ENCODE measurements at regions not wholly inside any gene's neighbourhood (a gene's known extent, or its start where the extent isn't known, plus 50 kb on each side); places are given as distances from the start of the nearest gene placed in this dataset.
"Not testable (repeated sequence)": the region's sequence is repeated elsewhere in the genome, so short reads cannot be mapped to it uniquely, and the experiment has no call there.

DNA sequence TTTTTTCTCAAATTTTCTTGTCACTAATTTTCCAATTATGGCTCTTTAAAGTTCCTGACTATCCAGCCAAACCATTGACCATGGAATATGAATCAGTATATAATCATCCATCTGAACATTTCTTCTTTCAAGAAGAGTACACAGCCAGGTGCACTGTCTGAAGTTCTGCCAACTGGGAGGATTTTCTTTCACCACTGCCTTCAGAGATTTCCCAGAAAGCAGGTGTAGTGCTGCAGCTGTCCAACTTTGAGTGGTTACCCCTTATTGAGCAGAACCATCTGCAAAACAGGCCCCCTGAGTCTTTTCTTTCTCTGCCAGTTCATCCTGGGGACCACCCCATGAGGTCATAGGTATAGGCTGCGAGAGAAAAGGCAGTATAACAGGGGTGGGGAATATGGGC, 1213.2 kb downstream of the RAPGEF2 start:
- no peak for DNase-seq (ENCODE audit: low read depth in 2 of 2)

DNA sequence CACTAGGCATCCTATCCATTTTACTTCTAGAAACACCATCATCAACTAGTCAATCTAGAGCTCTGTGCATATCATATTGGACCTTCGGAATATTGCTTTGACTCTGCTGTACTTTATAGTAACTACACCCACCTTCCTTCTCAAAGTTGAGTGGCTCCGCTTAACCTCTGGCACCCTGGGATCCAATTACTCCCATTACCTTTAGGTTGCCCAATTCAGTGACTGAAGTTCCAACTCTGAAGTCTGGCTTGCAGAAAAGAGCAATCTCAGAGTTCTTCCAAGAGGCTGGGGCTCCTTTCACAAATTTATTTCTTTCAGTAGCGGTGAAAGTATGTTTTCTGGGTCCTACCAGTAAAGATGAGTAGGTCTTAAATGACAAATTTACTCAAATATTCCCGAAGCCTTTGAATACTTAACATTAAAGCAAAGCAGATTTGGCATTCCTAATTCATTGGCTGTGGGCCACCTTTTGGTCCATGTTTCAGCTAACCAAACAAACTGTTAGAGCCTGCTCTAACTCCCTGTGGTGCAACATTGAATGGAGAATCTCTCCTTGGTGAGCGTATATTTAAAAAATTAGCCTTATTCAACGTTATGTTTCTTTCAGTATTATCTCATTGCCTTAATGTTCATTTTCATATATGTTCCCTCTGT, 1215.8 kb downstream of the RAPGEF2 start:
- DNase-seq (ENCODE audit: low read depth in 2 of 2) = no peak

DNA sequence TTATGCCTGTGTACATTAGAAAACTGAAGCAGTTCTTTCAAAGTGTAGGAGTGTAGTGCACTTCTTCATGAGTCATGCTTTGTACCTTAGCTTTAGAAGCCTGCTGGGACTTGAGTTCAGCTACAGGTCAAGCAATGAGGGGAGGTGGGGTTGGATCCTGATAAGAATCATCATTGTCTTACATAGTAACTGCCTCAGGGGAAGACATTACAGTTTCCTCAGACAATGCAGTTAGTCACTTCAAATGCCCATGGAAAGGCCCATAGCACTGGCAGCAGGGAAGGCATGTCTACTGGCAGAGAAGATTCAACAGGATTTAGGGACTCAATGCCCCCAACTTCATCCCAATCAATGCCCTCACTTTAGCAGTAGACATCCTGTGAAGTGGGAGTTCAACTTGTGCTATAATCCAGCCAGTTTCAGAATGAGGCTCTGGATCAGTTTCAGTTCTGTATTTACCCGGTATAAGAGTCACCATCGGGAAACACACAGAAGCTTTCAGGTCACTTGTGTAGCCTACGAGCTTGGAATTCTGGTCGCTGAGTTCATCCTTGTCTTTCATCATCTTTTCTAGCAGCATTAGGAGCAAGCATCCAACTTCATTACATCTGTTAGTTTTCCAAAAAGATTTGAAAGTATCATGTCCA, 1216.5 kb downstream of the RAPGEF2 start:
- no peak for DNase-seq (ENCODE audit: low read depth in 2 of 2)

DNA sequence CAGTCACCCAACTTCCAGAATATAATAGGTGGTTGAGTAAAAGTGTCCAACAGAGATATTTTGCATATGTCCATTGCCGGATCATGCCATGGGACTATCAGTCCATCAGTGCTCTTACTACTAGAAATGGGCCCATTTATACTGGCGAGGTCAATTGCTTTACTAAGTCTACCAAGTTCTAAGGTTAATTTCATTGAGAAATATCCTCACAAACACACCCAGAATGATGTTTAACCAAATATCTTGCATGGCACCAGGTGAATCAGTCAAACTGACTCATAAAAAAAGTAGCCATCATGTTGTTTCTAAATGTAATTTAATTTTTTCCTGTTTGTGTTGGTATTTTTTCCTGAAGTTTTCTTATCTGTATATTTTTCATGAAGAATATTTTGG, 1217.0 kb downstream of the RAPGEF2 start:
- no peak for DNase-seq (ENCODE audit: low read depth in 2 of 2)

DNA sequence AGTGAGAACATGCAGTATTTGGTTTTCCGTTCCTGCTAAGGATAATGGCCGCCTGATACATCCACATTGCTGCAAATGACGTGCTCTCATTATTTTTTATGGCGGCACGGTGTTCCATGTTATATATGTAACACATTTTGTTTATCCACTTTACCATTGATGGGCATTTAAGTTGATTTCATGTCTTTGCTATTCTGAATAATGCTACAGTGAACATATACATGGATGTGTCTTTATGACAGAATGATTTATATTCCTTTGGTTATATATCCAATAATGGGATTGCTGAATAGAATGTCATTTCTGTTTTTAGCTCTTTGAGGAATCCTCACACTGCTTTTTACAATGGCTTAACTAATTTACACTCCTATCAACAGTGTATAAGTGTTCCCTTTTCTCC, 1223.2 kb downstream of the RAPGEF2 start:
- no peak for DNase-seq (ENCODE audit: low read depth in 2 of 2)

DNA sequence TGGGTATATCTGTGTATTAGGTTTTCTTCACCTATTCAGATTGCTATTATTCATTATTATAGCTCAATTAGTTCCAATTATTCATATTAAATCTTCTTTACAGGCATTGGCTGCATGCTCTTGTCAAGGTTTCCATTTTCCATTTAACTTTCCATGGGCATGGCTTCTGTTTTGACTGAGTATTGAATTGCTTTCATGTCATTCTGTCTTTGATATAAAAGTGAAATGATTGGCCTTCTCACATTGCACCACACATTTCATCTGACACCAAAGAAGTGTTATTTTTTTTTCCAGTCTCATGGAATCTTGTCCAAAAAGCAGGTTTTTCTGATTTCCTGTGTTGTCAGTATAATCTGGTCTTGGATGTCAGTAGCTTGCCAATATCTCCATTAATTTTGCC, 1244.3 kb downstream of the RAPGEF2 start:
- no peak for DNase-seq (ENCODE audit: low read depth in 2 of 2)

DNA sequence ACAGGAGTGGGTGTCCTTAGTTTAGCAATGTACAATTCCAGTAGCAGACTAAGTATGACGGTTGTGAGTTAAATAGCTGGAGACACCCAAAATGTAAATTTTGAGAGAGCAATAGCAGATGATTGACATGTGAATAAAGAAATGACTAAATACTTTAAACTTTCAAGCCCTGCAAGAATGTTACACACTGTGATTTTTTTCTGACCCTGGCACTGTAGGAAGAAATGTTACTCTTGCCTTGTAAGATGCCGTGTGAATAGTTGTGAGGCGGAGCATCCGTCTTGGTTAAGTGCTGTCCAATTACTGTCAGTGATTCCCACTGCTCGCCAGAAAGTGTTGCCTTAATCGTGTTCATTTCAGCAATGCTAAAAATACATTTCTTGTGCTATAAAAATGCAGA, 1248.1 kb downstream of the RAPGEF2 start:
- DNase-seq (ENCODE audit: low read depth in 2 of 2) = no peak

DNA sequence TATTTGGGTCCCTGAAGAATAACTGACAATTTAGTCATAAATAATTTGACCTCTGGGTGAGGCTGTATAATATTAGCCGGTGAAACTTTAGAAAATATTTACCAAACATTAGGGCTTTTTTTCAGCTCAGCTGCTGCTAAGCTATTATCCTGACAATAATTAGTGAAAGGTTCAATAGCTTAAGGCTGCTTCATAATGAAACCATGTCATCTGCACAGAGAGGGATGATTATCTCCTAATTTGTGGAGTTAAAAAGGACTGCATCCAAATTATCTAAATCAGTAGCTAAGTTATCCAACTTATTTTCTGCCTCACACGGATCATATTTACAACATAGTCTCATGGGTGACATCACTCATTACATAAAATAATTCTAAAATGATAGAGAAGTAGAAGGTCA, 1249.8 kb downstream of the RAPGEF2 start:
- no peak for DNase-seq (ENCODE audit: low read depth in 2 of 2)

DNA sequence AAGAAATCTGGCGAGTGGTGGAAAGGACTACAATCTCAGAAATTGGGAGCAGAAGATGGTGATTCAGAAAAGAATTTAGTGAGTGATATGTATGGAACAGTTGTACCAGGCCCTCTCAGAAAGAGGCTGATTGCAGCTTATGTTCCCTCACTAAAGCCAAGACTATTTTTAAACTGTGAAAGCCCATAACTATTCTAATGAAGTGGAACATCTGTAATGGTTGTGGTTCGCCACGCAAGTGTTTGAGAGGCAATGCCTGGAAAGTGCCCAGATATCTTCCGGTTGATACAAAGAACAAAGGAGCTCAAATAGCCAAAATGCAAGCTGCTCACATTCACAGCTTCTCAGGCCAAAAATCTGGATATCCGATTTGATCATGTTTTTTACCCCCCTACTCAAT, 1250.7 kb downstream of the RAPGEF2 start:
- DNase-seq (ENCODE audit: low read depth in 2 of 2) = no peak

DNA sequence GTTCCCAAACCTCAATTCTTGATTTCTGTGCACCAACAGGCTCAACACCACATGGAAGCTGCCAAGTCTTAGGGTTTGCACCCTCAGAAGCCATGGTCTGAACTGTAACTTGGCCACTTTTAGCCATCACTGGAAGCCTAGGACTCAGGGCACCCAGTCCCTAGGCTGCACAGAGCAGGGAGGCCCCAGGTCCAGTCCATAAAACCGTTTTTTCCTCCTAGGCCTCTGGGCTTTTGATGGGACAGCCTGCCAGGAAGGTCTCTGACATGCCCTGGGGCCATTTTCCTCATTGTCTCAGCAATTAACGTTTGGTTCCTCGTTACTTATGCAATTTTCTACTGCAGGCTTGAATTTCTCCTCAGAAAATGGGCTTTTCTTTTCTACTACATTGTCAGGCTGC, 1259.6 kb downstream of the RAPGEF2 start:
- DNase-seq (ENCODE audit: low read depth in 2 of 2) = no peak

DNA sequence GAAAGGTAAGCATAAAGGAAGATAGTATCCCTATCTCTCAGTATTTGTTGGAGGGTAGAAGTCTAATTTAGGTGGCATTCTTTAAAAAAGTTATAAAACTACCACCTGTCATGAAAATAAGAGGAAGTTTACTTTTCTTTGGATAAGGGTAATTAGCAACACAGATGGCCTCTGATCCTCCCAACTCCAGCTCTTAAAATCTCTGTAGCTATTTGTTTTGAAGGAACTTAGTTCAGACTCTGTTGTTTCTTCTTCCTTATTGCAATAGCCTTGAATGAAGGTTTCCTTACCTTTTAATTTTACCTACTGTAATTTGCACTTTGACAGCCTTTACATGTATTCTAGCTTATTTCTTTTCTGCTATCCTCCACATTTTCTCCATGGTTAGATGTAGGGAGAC, 1261.3 kb downstream of the RAPGEF2 start:
- no peak for DNase-seq (ENCODE audit: low read depth in 2 of 2)

DNA sequence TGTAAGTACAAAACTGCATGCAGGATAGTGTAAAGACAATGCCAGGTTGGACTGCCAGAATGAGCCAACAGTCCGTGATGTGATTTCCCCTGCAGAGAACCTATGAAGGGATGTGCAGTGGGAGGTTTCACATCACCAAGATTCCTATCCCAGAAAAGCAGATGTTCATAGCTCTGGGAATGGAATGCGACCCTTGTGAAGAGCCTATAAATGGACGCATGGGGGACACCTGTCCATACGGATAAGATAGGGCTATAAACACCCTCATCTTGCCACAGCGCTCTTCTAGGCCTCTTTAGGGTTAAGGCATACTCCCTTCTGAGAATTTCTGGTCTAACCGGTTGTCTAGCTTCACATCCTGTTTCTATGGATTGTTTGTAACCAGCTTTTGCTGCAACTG, 1261.8 kb downstream of the RAPGEF2 start:
- DNase-seq (ENCODE audit: low read depth in 2 of 2) = not testable (repeated sequence)

DNA sequence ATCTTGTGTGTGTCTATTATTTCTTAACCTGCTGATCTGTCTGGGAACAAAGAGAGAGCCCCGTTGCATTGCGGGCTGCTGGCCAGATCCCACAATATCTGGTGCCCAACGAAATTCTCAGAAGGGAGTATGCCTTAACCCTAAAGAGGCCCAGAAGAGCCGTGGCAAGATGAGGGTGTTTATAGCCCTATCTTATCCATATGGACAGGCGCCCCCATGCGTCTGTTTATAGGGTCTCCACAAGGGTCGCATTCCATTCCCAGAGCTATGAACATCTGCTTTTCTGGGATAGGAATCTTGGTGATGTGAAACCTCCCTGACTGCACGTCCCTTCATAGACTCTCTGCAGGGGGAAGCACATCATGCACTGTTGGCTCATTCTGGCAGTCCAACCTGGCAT, 1262.5 kb downstream of the RAPGEF2 start:
- DNase-seq (ENCODE audit: low read depth in 2 of 2) = not testable (repeated sequence)

DNA sequence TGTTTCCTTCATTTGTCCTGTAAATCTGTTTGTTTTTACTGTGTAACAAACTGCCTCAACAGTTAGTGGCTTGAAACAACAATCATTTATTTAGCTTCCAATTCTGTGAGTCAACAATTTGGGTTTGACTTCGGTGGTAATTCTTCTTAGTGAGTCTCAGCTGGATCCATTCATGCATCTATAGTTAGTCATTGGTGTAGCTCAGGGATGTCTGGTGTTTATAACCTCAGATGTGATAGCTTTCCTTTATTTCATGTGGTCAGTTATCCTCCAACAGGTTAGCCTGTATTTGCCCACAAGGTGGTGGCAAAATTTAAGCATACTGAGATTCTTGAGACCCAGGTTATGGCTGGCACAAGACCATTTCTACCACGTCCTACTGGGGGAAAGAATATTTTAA, 1267.2 kb downstream of the RAPGEF2 start:
- DNase-seq (ENCODE audit: low read depth in 2 of 2) = no peak

DNA sequence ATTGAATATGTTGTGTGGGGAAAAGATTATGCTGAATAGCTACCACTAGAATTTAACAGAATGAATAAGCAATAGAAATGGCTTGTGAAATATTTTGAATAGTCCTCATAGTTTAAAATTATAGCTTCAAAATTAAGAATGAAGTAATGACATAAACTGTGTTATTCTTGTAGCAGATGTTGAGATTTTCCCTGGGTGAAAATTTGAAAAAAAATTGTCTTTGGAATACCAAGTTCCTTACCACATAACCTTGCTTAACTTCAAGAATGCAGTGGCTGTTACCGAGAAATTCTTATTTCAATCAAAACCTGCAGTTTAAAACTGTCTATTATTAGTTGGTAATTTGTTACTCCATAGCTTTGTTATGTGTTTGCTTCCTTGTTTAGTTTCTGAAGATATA, 1268.6 kb downstream of the RAPGEF2 start:
- DNase-seq (ENCODE audit: low read depth in 2 of 2) = no peak

DNA sequence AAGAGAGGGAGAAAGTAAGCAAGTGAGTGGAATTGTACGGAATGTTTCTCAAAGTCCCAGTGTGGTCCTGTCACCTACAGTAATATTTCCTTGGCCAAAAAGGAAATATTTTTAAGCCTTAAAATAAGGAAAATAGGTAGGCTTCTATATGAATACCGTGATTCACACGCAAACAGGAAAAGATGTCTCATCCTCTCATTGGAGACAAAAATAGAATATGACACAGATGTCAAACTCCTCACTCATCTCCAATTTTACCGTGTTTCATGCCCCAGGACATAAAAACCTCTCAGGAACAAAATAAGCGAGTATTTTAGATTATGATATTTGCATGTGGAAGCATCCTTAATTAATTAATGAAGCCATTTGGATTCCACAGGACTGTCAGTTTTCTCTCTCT, 1269.5 kb downstream of the RAPGEF2 start:
- DNase-seq (ENCODE audit: low read depth in 2 of 2) = peak; percentile 25 to 47

DNA sequence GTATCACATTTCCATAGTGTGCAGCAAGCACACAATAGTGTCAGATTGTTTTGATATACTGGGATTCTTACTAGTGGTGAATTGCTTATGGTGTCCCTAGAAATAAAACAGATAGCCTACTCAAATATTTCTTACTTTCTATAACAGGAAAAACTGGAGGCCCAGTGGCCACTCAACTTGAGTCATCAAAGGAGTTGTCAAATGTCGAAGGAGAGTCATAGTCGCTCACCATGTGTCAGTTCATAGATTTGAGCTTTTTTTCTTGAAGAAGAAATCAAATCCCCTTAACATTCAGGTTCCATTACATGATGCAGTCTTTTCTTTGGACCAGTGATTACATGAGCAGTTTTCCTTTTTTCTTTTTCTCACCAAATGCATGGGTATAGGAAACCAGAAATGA, 1271.0 kb downstream of the RAPGEF2 start:
- DNase-seq (ENCODE audit: low read depth in 2 of 2) = no peak

DNA sequence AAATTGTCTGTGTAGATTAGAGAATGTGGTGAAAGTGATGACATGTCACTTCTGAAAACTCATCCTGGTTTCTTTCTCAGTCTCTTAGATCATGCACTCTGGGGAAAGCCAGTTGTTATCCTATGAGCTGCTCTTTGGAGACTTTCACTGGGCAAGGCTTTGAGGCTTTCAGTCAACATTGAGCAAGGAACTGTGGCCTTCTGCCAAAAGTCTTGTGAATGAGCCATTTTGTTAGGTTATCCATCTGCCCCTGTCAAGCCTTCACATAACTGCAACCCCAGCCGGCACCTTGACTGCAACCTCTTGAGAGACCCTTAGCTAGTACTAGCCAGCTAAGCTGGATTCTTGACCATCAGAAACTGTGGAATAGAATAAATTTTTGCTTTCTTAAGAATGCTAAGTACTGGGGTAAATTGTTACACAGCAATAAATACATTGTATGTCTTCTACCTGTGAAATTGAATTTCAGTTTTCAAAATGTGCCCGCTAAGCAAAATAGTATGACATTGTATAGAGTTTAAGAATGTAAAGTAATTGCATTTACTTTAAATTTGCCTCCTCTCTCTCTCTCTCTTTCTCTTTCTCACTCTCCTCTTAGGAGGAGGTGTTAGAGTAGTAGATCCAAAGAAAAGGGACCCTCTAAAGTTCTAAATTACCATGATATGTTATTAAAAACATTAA, 1273.0 kb downstream of the RAPGEF2 start:
- DNase-seq (ENCODE audit: low read depth in 2 of 2) = no peak

DNA sequence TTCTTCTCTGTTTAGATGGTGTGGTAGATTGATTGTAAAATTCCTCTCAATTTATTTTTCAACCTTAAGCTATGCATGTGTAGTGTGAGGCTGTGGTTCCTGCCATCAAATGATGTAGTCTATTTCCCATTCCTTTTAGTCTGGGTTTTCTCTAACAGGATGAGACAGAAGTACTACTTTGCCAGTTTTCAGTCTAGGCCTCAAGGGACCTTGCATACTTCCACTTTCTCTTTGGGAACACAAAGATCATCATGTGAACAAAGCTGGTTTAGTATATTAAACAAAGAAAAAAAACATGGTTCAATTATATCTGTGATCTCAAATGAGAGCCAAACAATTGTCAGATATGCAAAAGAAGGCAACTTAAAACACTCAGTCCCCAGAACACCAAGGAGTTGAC, 1284.0 kb downstream of the RAPGEF2 start:
- DNase-seq (ENCODE audit: low read depth in 2 of 2) = no peak

DNA sequence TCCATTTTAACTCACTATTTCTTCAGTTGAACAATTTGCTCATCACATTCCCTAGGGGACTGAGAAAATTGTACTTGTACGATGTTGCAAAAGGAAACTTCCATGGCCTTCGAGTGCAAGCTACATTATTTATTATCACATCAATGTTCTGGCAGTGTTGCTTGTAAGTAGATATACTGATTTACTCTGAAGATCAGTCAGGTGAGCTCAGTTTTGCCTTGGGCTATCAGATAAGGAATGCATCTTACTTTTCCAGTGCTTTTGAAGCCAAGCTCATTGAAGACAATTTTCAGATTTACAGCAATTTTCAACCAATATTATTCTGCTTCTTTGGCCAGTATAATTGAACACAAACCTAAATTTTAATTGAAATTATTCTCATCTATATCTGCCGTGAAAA, 1296.9 kb downstream of the RAPGEF2 start:
- DNase-seq (ENCODE audit: low read depth in 2 of 2) = no peak

DNA sequence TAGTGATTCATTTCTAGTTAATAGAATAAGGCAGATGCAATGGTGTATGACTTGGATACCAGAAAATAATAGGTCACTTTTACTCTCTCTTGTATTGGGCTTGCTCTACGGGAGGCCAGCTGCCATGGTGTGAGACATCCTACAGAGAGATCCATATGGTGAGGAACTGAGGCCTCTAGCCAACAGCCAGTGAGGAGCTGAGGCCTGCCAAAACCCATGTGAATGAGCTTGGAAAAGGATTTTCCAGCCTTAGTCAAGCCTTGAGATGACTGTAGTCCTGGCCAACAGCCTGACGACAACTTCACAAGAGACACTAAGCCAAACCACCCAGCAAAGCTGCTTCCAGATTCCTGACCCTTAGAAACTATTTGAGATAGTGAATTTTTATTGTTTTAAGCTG, 1300.2 kb downstream of the RAPGEF2 start:
- DNase-seq (ENCODE audit: low read depth in 2 of 2) = no peak

DNA sequence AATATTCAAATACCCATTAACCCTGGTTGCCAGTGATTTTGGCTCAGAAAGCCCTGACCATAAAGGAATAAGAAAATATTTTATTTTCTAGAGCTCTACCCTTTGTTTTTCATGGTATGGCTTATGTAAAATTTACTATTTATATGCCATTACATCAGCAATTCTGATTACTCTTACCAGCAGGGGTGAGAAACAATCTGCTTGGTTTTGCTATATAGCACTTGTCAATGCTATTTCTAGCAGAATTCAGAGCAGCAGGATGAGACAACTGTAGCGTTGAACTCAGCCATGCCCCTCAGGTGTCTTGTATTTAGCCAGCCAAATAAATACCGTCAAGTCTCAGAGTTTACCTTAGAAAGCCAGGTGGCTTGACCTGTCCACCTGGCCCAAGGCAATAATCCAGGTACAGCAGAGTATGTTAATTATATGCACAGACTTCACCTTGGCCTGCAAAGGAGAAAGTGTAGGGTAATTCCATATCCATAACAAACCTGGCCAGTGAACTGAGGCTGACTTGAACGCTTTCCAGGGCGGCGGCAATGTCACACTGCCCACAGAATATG, 1303.5 kb downstream of the RAPGEF2 start:
- no peak for DNase-seq (ENCODE audit: low read depth in 2 of 2)

DNA sequence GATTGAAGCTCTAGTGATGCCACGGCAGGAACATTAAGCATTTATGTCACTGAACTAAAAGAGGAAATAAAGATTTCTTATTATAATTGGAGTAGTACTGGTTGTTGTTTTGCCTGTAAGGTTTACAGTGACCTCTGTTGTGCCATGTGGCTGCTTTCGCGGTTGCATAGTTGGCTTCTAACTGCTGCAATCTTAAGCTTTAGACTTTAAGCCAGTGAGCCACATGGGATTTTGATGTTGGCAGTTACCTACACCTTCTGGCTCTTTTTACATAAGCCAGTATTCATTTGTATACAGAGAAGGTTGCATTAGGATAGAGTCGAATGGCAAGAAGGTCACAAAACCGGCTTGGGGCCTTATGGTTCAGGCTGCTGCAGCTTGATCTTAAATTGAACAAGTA, 1311.6 kb downstream of the RAPGEF2 start:
- no peak for DNase-seq (ENCODE audit: low read depth in 2 of 2)
